GM06990 (cell line): ENCODE measurements at regions not wholly inside any gene's neighbourhood (a gene's known extent, or its start where the extent isn't known, plus 50 kb on each side); places are given as distances from the start of the nearest gene placed in this dataset.

Source experiments
- DNase-seq: peaks from one replicate; pipeline ENCODE4 v3.0.0-alpha.2; 2011; ENCODE audit not compliant: insufficient read length; ENCODE audit errors: extremely low read depth
- H3K27me3 ChIP-seq: replicated peaks from 2 replicates; pipeline ENCODE4 v1.6.0; 2011; ENCODE audit warnings: low read length; ENCODE audit not compliant: control insufficient read depth, insufficient read depth
- H3K36me3 ChIP-seq: 2 replicates; pipeline ENCODE4 v1.5.1; 2011; ENCODE audit warnings: low read length; ENCODE audit not compliant: control insufficient read depth, insufficient read depth
- H3K4me3 ChIP-seq: replicated peaks from 2 replicates; pipeline ENCODE4 v1.5.1; 2011; ENCODE audit warnings: low read depth, mild to moderate bottlenecking, control low read depth, low read length
- CTCF ChIP-seq: IDR thresholded peaks from 2 replicates; pipeline ENCODE4 v1.5.1; 2011; ENCODE audit warnings: low read length, control low read depth, mild to moderate bottlenecking, inconsistent platforms; ENCODE audit not compliant: insufficient read depth, poor library complexity, severe bottlenecking

DNA sequence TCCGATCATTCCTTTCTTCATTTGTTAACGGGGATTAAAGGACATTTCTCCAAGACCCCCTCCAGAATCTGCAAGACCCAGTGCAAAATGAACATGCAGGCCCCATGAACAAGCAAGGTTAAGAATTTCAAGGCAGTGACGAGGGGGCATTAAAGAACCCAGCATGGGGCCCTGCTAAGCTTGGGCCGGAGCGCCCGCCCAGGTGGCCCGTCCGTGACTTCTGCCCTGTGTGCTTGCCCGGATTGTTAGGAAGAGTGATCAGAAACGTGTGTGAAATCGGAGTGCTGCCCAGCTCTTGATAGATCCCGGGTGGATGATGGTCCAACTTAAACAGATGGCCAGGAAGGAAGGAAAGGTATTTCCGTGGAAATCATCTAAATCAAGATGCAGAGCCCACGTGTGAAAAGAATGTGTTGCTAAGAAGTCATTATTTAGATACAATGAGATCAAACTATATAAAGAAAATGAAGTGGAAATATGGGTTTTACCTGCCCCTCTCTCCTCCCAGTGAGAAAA is 213.6 kb downstream of the KLF6 start:
- no peak for DNase-seq
- H3K36me3 ChIP-seq, result no peaks in the 10 kb centered on the region

DNA sequence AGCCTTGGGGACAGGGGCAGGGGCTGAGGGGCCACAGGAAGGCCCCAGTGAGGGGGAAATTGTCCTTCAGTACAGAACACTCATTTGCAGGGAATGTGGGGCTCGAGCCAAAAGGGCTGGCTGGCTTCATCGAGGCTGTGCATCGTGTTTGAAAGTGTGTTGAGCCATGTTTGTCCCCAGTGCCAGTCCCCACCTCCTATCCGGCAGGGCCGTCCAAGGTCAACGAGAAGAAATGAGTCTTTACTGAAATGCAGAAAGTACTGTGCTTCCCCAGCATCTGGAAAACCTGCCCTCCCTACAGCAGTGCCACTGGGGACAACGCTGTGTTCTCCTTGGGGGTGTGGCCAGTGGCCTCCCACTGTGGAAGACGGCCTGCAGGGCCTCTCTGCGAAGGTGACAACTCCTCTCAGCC is 214.1 kb downstream of the KLF6 start:
- no peak for TF ChIP-seq CTCF
- H3K4me3 ChIP-seq, result no peak overlapping the region
- DNase-seq, result no peak
- H3K36me3 ChIP-seq, result no peaks in the 10 kb centered on the region
- H3K27me3 ChIP-seq, result no peaks in the 10 kb centered on the region; the same call in 1 of the 2 replicates

More for the DNA sequence above, 213.6 kb downstream of the KLF6 start:
- no peak for TF ChIP-seq CTCF
- no peaks in the 10 kb centered on the region; the same call in 1 of the 2 replicates for H3K27me3 ChIP-seq
- no peak overlapping the region for H3K4me3 ChIP-seq

GRCh38 chr10:3570131-3570729 is 214.8 kb downstream of the KLF6 start:
- no peaks in the 10 kb centered on the region for H3K36me3 ChIP-seq
- DNase-seq, result no peak
- no peak for TF ChIP-seq CTCF
- no peaks in the 10 kb centered on the region; the same call in 1 of the 2 replicates for H3K27me3 ChIP-seq
- no peak overlapping the region for H3K4me3 ChIP-seq

DNA sequence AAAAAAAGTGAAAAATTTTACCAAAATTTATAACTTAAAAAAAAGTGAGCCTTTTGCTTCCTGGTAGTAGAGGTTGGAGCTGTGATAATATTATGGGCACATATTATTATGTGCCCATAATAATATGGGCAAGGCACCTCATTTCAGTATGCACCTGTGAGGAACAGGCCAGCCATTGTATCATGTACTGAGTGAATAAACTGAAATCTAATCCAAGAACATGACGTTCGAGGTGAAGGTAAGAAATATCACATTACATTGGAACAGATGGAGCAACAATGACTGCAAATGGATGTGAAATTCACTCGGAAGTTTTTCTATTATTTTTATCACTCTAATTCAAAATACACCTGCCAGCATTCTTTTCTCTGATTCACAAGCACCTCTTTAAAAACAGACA is 216.0 kb downstream of the KLF6 start:
- no peak for TF ChIP-seq CTCF
- no peak overlapping the region for H3K4me3 ChIP-seq
- DNase-seq, result no peak

GRCh38 chr10:3568392-3568791 is 216.6 kb downstream of the KLF6 start:
- TF ChIP-seq CTCF, result no peak

More for the DNA sequence above, 216.0 kb downstream of the KLF6 start:
- Histone ChIP-seq H3K27me3 (no peaks in the 10 kb centered on the region; the same call in 1 of the 2 replicates), H3K36me3 (no peaks in the 10 kb centered on the region)

More at GRCh38 chr10:3568392-3568791, 216.6 kb downstream of the KLF6 start:
- no peaks in the 10 kb centered on the region; the same call in 1 of the 2 replicates for H3K27me3 ChIP-seq
- H3K4me3 ChIP-seq, result no peak overlapping the region
- no peak for DNase-seq
- no peaks in the 10 kb centered on the region for H3K36me3 ChIP-seq
